ENCODE measurements at regions not wholly inside any gene's neighbourhood (a gene's known extent, or its start where the extent isn't known, plus 50 kb on each side); places are given as distances from the start of the nearest gene placed in this dataset.

GRCh38 chr19:37313335-37313627 is 57.6 kb upstream of the ZNF527 start:
- TF ChIP-seq BACH2 (CRISPR knock-in tag; IDR thresholded peaks at IDR 0.05; ENCODE audit: borderline replicate concordance) (no peak), PATZ1 (CRISPR knock-in tag; IDR thresholded peaks at IDR 0.05; ENCODE audit: borderline replicate concordance) (no peak), ESRRG (CRISPR knock-in tag; IDR thresholded peaks at IDR 0.05) (no peak), ZNF70 (CRISPR knock-in tag; IDR thresholded peaks at IDR 0.05) (no peak), TSHZ2 (CRISPR knock-in tag; IDR thresholded peaks at IDR 0.05) (no peak), ARNTL (CRISPR knock-in tag; IDR thresholded peaks at IDR 0.05; ENCODE audit: borderline replicate concordance, low read depth) (no peak)

All from SK-N-SH treated with all-trans-retinoic acid at 6 μM for 48 hours (cell line).